ENCODE measurements at regions not wholly inside any gene's neighbourhood (a gene's known extent, or its start where the extent isn't known, plus 50 kb on each side); places are given as distances from the start of the nearest gene placed in this dataset.
"Not testable (repeated sequence)": the region's sequence is repeated elsewhere in the genome, so short reads cannot be mapped to it uniquely, and the experiment has no call there.

DNA sequence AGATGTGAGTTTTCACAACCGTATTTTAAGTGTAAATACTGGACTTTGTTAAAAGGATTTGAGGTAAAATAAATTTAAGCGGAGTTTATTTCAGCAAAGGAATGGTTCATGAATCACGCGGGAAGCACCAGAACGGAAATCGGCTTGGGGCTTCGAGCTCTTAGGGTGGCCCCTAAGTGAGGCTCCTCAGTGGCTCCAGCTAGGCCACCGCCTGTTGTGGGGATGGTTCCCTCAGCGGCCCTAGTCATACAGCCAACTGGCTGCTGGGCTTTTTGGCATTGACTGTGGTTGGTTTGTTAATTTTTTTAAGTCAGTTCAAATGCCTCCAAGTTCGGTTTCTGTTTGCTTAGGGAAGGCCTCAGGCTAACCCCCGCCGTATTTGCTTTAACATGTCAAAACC is 198.0 kb downstream of the LMLN start:
- TF ChIP-seq, protein P1, sequence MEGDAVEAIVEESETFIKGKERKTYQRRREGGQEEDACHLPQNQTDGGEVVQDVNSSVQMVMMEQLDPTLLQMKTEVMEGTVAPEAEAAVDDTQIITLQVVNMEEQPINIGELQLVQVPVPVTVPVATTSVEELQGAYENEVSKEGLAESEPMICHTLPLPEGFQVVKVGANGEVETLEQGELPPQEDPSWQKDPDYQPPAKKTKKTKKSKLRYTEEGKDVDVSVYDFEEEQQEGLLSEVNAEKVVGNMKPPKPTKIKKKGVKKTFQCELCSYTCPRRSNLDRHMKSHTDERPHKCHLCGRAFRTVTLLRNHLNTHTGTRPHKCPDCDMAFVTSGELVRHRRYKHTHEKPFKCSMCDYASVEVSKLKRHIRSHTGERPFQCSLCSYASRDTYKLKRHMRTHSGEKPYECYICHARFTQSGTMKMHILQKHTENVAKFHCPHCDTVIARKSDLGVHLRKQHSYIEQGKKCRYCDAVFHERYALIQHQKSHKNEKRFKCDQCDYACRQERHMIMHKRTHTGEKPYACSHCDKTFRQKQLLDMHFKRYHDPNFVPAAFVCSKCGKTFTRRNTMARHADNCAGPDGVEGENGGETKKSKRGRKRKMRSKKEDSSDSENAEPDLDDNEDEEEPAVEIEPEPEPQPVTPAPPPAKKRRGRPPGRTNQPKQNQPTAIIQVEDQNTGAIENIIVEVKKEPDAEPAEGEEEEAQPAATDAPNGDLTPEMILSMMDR (conservative IDR thresholded peaks at IDR 0.05; ENCODE audit: low read depth in 2 of 2), result not testable (repeated sequence)
- not testable (repeated sequence) for TF ChIP-seq POLR2AphosphoS5 (IDR thresholded peaks at IDR 0.05; ENCODE audit: low read depth); EZH2 (IDR thresholded peaks at IDR 0.05; ENCODE audit: low read depth, unreplicated experiment); CREB1 (CRISPR knock-in tag; IDR thresholded peaks at IDR 0.05; ENCODE audit: low read depth); JUNB (IDR thresholded peaks at IDR 0.05; ENCODE audit: unreplicated experiment); ZNF114 (CRISPR knock-in tag; IDR thresholded peaks at IDR 0.05); STAT1 (IDR thresholded peaks at IDR 0.05; ENCODE audit: unreplicated experiment); EZH2phosphoT487 (IDR thresholded peaks at IDR 0.05; ENCODE audit: unreplicated experiment); NANOG (IDR thresholded peaks at IDR 0.05; ENCODE audit: borderline replicate concordance)
- TF ChIP-seq, protein P2, sequence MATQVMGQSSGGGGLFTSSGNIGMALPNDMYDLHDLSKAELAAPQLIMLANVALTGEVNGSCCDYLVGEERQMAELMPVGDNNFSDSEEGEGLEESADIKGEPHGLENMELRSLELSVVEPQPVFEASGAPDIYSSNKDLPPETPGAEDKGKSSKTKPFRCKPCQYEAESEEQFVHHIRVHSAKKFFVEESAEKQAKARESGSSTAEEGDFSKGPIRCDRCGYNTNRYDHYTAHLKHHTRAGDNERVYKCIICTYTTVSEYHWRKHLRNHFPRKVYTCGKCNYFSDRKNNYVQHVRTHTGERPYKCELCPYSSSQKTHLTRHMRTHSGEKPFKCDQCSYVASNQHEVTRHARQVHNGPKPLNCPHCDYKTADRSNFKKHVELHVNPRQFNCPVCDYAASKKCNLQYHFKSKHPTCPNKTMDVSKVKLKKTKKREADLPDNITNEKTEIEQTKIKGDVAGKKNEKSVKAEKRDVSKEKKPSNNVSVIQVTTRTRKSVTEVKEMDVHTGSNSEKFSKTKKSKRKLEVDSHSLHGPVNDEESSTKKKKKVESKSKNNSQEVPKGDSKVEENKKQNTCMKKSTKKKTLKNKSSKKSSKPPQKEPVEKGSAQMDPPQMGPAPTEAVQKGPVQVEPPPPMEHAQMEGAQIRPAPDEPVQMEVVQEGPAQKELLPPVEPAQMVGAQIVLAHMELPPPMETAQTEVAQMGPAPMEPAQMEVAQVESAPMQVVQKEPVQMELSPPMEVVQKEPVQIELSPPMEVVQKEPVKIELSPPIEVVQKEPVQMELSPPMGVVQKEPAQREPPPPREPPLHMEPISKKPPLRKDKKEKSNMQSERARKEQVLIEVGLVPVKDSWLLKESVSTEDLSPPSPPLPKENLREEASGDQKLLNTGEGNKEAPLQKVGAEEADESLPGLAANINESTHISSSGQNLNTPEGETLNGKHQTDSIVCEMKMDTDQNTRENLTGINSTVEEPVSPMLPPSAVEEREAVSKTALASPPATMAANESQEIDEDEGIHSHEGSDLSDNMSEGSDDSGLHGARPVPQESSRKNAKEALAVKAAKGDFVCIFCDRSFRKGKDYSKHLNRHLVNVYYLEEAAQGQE (IDR thresholded peaks at IDR 0.05; ENCODE audit: unreplicated experiment), result not testable (repeated sequence)
- TF ChIP-seq, protein P3, sequence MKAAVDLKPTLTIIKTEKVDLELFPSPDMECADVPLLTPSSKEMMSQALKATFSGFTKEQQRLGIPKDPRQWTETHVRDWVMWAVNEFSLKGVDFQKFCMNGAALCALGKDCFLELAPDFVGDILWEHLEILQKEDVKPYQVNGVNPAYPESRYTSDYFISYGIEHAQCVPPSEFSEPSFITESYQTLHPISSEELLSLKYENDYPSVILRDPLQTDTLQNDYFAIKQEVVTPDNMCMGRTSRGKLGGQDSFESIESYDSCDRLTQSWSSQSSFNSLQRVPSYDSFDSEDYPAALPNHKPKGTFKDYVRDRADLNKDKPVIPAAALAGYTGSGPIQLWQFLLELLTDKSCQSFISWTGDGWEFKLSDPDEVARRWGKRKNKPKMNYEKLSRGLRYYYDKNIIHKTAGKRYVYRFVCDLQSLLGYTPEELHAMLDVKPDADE (IDR thresholded peaks at IDR 0.05), result not testable (repeated sequence)
- TF ChIP-seq, protein P4, sequence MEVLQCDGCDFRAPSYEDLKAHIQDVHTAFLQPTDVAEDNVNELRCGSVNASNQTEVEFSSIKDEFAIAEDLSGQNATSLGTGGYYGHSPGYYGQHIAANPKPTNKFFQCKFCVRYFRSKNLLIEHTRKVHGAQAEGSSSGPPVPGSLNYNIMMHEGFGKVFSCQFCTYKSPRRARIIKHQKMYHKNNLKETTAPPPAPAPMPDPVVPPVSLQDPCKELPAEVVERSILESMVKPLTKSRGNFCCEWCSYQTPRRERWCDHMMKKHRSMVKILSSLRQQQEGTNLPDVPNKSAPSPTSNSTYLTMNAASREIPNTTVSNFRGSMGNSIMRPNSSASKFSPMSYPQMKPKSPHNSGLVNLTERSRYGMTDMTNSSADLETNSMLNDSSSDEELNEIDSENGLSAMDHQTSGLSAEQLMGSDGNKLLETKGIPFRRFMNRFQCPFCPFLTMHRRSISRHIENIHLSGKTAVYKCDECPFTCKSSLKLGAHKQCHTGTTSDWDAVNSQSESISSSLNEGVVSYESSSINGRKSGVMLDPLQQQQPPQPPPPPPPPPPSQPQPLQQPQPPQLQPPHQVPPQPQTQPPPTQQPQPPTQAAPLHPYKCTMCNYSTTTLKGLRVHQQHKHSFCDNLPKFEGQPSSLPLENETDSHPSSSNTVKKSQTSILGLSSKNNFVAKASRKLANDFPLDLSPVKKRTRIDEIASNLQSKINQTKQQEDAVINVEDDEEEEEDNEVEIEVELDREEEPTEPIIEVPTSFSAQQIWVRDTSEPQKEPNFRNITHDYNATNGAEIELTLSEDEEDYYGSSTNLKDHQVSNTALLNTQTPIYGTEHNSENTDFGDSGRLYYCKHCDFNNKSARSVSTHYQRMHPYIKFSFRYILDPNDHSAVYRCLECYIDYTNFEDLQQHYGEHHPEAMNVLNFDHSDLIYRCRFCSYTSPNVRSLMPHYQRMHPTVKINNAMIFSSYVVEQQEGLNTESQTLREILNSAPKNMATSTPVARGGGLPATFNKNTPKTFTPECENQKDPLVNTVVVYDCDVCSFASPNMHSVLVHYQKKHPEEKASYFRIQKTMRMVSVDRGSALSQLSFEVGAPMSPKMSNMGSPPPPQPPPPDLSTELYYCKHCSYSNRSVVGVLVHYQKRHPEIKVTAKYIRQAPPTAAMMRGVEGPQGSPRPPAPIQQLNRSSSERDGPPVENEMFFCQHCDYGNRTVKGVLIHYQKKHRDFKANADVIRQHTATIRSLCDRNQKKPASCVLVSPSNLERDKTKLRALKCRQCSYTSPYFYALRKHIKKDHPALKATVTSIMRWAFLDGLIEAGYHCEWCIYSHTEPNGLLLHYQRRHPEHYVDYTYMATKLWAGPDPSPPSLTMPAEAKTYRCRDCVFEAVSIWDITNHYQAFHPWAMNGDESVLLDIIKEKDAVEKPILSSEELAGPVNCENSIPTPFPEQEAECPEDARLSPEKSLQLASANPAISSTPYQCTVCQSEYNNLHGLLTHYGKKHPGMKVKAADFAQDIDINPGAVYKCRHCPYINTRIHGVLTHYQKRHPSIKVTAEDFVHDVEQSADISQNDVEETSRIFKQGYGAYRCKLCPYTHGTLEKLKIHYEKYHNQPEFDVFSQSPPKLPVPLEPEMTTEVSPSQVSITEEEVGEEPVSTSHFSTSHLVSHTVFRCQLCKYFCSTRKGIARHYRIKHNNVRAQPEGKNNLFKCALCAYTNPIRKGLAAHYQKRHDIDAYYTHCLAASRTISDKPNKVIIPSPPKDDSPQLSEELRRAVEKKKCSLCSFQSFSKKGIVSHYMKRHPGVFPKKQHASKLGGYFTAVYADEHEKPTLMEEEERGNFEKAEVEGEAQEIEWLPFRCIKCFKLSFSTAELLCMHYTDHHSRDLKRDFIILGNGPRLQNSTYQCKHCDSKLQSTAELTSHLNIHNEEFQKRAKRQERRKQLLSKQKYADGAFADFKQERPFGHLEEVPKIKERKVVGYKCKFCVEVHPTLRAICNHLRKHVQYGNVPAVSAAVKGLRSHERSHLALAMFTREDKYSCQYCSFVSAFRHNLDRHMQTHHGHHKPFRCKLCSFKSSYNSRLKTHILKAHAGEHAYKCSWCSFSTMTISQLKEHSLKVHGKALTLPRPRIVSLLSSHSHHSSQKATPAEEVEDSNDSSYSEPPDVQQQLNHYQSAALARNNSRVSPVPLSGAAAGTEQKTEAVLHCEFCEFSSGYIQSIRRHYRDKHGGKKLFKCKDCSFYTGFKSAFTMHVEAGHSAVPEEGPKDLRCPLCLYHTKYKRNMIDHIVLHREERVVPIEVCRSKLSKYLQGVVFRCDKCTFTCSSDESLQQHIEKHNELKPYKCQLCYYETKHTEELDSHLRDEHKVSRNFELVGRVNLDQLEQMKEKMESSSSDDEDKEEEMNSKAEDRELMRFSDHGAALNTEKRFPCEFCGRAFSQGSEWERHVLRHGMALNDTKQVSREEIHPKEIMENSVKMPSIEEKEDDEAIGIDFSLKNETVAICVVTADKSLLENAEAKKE (CRISPR knock-in tag; IDR thresholded peaks at IDR 0.05), result not testable (repeated sequence)

Data from GM23338 (cell line).